OCI-LY1 (cell line): ENCODE measurements at regions not wholly inside any gene's neighbourhood (a gene's known extent, or its start where the extent isn't known, plus 50 kb on each side); places are given as distances from the start of the nearest gene placed in this dataset.

Experiments
- H2AFZ ChIP-seq: fragments of 200-600 bp; sonication (generic), shearing (Covaris generic); 2 replicates; pipeline ENCODE4 v1.6.0; 2014; ENCODE audit warnings: antibody characterized with exemption, mild to moderate bottlenecking, low read length
- H3F3A ChIP-seq: fragments of 200-600 bp; sonication (generic), shearing (Covaris generic); 2 replicates; pipeline ENCODE4 v1.6.0; 2014; ENCODE audit warnings: mild to moderate bottlenecking, antibody characterized with exemption, low read length, moderate library complexity; ENCODE audit not compliant: insufficient read depth
- H3K27ac ChIP-seq: fragments of 200-600 bp; sonication (generic); 2 replicates; pipeline ENCODE4 v1.5.1; 2014; ENCODE audit warnings: low read length, mixed run types, mild to moderate bottlenecking, low read depth; ENCODE audit not compliant: poor library complexity, severe bottlenecking
- H3K27me3 ChIP-seq: fragments of 200-600 bp; sonication (generic); 2 replicates; pipeline ENCODE4 v1.6.0; 2014; ENCODE audit warnings: antibody characterized with exemption, mild to moderate bottlenecking, low read length, moderate library complexity; ENCODE audit not compliant: insufficient read depth
- H3K36me3 ChIP-seq: fragments of 200-600 bp; sonication (generic); 2 replicates; pipeline ENCODE4 v1.6.1; 2014; ENCODE audit warnings: mild to moderate bottlenecking, antibody characterized with exemption, low read length, moderate library complexity, mixed read lengths; ENCODE audit not compliant: insufficient read depth
- H3K4me1 ChIP-seq: fragments of 200-600 bp; sonication (generic); 2 replicates; pipeline ENCODE4 v1.5.1; 2014; ENCODE audit warnings: mild to moderate bottlenecking, low read length, moderate library complexity; ENCODE audit not compliant: insufficient read depth, severe bottlenecking
- H3K4me2 ChIP-seq: fragments of 200-600 bp; sonication (generic), shearing (Covaris generic); 2 replicates; pipeline ENCODE4 v1.6.1; 2014; ENCODE audit warnings: low read length
- H3K4me3 ChIP-seq: fragments of 200-600 bp; sonication (generic); 2 replicates; pipeline ENCODE4 v1.5.1; 2014; ENCODE audit warnings: low read length, low read depth, mild to moderate bottlenecking, mixed read lengths; ENCODE audit not compliant: poor library complexity, severe bottlenecking
- H3K79me2 ChIP-seq: fragments of 200-600 bp; shearing (Covaris generic); 2 replicates; pipeline ENCODE4 v1.6.1; 2016; ENCODE audit warnings: mixed run types, low read length, mixed read lengths; ENCODE audit not compliant: insufficient read depth
- H3K9ac ChIP-seq: fragments of 200-600 bp; sonication (generic), shearing (Covaris generic); 2 replicates; pipeline ENCODE4 v1.6.1; 2014; ENCODE audit warnings: mild to moderate bottlenecking, low read length, mixed read lengths
- H3K9me2 ChIP-seq: fragments of 200-600 bp; sonication (generic), shearing (Covaris generic); 2 replicates; pipeline ENCODE4 v1.6.1; 2014; ENCODE audit warnings: low read depth, mild to moderate bottlenecking, low read length, mixed read lengths
- H3K9me3 ChIP-seq: fragments of 200-600 bp; shearing (Covaris generic); 2 replicates; pipeline ENCODE4 v1.6.1; 2014; ENCODE audit warnings: low read length, mixed read lengths
- H4K20me1 ChIP-seq: fragments of 200-600 bp; sonication (generic), shearing (Covaris generic); 2 replicates; pipeline ENCODE4 v1.6.0; 2016; ENCODE audit warnings: mild to moderate bottlenecking, low read length; ENCODE audit not compliant: insufficient read depth
- CTCF ChIP-seq: fragments of 200-600 bp; sonication (generic), shearing (Covaris generic); IDR thresholded peaks from 2 replicates; pipeline ENCODE4 v1.5.1; 2017; ENCODE audit warnings: mild to moderate bottlenecking, antibody characterized with exemption, low read length, moderate library complexity, mixed read lengths
- EZH2 ChIP-seq: fragments of 200-600 bp; sonication (generic), shearing (Covaris generic); IDR thresholded peaks from 2 replicates; pipeline ENCODE4 v1.8.0; 2017; ENCODE audit warnings: borderline replicate concordance, mixed run types, mild to moderate bottlenecking, antibody characterized with exemption, low read length, moderate library complexity, mixed read lengths

GRCh38 chr18:59954241-59954640, 54.4 kb downstream of the PMAIP1 start:
- Histone ChIP-seq H3K9ac (peak overlapping the region; percentile 17), H3K36me3 (no peaks in the 10 kb centered on the region), H3K27ac (peak overlapping the region; percentile 91), H3K4me3 (no peak overlapping the region), H2AFZ (no peak overlapping the region), H3K9me3 (no peaks in the 10 kb centered on the region), H4K20me1 (no peaks in the 10 kb centered on the region), H3K27me3 (no peaks in the 10 kb centered on the region), H3K79me2 (no peaks in the 10 kb centered on the region), H3F3A (no peaks in the 10 kb centered on the region), H3K4me1 (peaks cover 78% of the 10 kb centered on the region), H3K9me2 (no peaks in the 10 kb centered on the region), H3K4me2 (peak overlapping the region; percentile 43; the same call in 1 of the 2 replicates)
- TF ChIP-seq EZH2 (no peak), CTCF (no peak)
